IMR-90 (cell line): ENCODE measurements at regions not wholly inside any gene's neighbourhood (a gene's known extent, or its start where the extent isn't known, plus 50 kb on each side); places are given as distances from the start of the nearest gene placed in this dataset.

Experiments used
- ATAC-seq: fragments of 200-7000 bp; cut with Tn5 transposase; 2 replicates; pipeline ENCODE4 v1.9.1; 2020; ENCODE audit warnings: low read depth, mild to moderate bottlenecking, moderate library complexity
- BruUV-seq: library from RNA; stranded (reverse); fragments of 400-500 nt; replicated peaks from 2 replicates; lab custom pipeline; 2021; lab: Mats Ljungman, UMichigan
- CTCF ChIA-PET: fragments of 300-600 bp; formaldehyde crosslinking; extraction: SDS; loops from one replicate; lab custom pipeline; 2021; ENCODE audit warnings: antibody characterized with exemption; lab: Yijun Ruan, JAX
- POLR2A ChIA-PET: fragments of 300-600 bp; sonication (Branson Sonifier 250); formaldehyde crosslinking; loops from one replicate; lab custom pipeline; 2022; ENCODE audit warnings: antibody characterized with exemption; ENCODE audit not compliant: unreplicated experiment; lab: Charles Lee
- DNase-seq: peaks from one replicate; pipeline ENCODE4 v3.0.0; 2013
- H2AFZ ChIP-seq: replicated peaks from 2 replicates; pipeline ENCODE3; 2013; ENCODE audit warnings: low read length, mild to moderate bottlenecking; ENCODE audit not compliant: poor library complexity
- H2AK5ac ChIP-seq: 2 replicates; pipeline ENCODE4 v1.6.1; 2013; ENCODE audit warnings: low read depth, low read length, inconsistent platforms
- H2AK9ac ChIP-seq: replicated peaks from 2 replicates; pipeline ENCODE3; 2013; ENCODE audit warnings: mild to moderate bottlenecking, low read depth, low read length, moderate library complexity; ENCODE audit not compliant: poor library complexity
- H2BK120ac ChIP-seq: 2 replicates; pipeline ENCODE4 v1.6.1; 2013; ENCODE audit warnings: low read depth, low read length, inconsistent platforms
- H2BK15ac ChIP-seq: 3 replicates; pipeline ENCODE4 v1.6.1; 2013; ENCODE audit warnings: low read depth, low read length, inconsistent platforms
- H2BK20ac ChIP-seq: 2 replicates; pipeline ENCODE4 v1.6.1; 2013; ENCODE audit warnings: low read depth, mild to moderate bottlenecking, inconsistent platforms, low read length, moderate library complexity
- H2BK5ac ChIP-seq: 2 replicates; pipeline ENCODE4 v1.6.1; 2013; ENCODE audit warnings: mild to moderate bottlenecking, low read depth, low read length, inconsistent platforms; ENCODE audit not compliant: poor library complexity, severe bottlenecking
- H3K14ac ChIP-seq: replicated peaks from 2 replicates; pipeline ENCODE4 v1.6.1; 2013; ENCODE audit warnings: low read depth, low read length, inconsistent platforms
- H3K18ac ChIP-seq: 2 replicates; pipeline ENCODE4 v1.6.1; 2013; ENCODE audit warnings: low read depth, low read length, control low read depth
- H3K23ac ChIP-seq: 2 replicates; pipeline ENCODE4 v1.6.1; 2013; ENCODE audit warnings: low read depth, low read length, inconsistent platforms
- H3K27ac ChIP-seq: 2 replicates; pipeline ENCODE4 v1.5.1; 2013; ENCODE audit warnings: mild to moderate bottlenecking, control low read depth, low read length; ENCODE audit not compliant: insufficient read depth
- H3K27me3 ChIP-seq: 2 replicates; pipeline ENCODE4 v1.6.1; 2013; ENCODE audit warnings: low read length; ENCODE audit not compliant: control insufficient read depth, insufficient read depth
- H3K36me3 ChIP-seq: 2 replicates; pipeline ENCODE4 v1.6.1; 2013; ENCODE audit warnings: low read length, mixed read lengths; ENCODE audit not compliant: control insufficient read depth, insufficient read depth
- H3K4ac ChIP-seq: 2 replicates; pipeline ENCODE4 v1.6.1; 2013; ENCODE audit warnings: low read depth, low read length, inconsistent platforms
- H3K4me1 ChIP-seq: 2 replicates; pipeline ENCODE4 v1.6.1; 2013; ENCODE audit warnings: low read length, mixed read lengths; ENCODE audit not compliant: control insufficient read depth, insufficient read depth
- H3K4me2 ChIP-seq: 2 replicates; pipeline ENCODE4 v1.6.1; 2013; ENCODE audit warnings: low read depth, mild to moderate bottlenecking, control low read depth, low read length, moderate library complexity
- H3K4me3 ChIP-seq: 2 replicates; pipeline ENCODE4 v1.5.1; 2013; ENCODE audit warnings: low read depth, mild to moderate bottlenecking, control low read depth, low read length, moderate library complexity; ENCODE audit not compliant: insufficient read depth
- H3K56ac ChIP-seq: 2 replicates; pipeline ENCODE4 v1.6.1; 2013; ENCODE audit warnings: low read length, inconsistent platforms; ENCODE audit not compliant: insufficient read depth; ENCODE audit errors: extremely low read depth
- H3K79me1 ChIP-seq, 2 experiments: 2 replicates each; pipeline ENCODE4 v1.6.1; 2013; ENCODE audit warnings: low read length in 2 of 2, inconsistent platforms in 1 of 2, low read depth in 1 of 2
- H3K9ac ChIP-seq: 2 replicates; pipeline ENCODE4 v1.6.1; 2013; ENCODE audit warnings: low read depth, low read length, control low read depth
- H3K9me1 ChIP-seq: 2 replicates; pipeline ENCODE4 v1.6.1; 2013; ENCODE audit warnings: low read length, inconsistent platforms; ENCODE audit not compliant: insufficient read depth
- H3K9me3 ChIP-seq: 2 replicates; pipeline ENCODE4 v1.6.1; 2013; ENCODE audit warnings: low read length; ENCODE audit not compliant: control insufficient read depth, insufficient read depth
- H4K20me1 ChIP-seq: 2 replicates; pipeline ENCODE4 v1.6.1; 2013; ENCODE audit warnings: low read length, inconsistent platforms; ENCODE audit not compliant: insufficient read depth
- H4K5ac ChIP-seq: 2 replicates; pipeline ENCODE4 v1.6.1; 2013; ENCODE audit warnings: mild to moderate bottlenecking, low read depth, low read length, control low read depth
- H4K8ac ChIP-seq, 2 experiments: 2 replicates each; pipeline ENCODE4 v1.6.1; 2013; ENCODE audit warnings: low read depth in 2 of 2, low read length in 2 of 2, control low read depth in 1 of 2, inconsistent platforms in 1 of 2
- H4K91ac ChIP-seq: 2 replicates; pipeline ENCODE4 v1.6.1; 2013; ENCODE audit warnings: low read depth, low read length, inconsistent platforms; ENCODE audit not compliant: insufficient read depth
- BHLHE40 ChIP-seq: fragments of 150-350 bp; IDR thresholded peaks from 2 replicates; pipeline ENCODE4 v1.6.1; 2016; ENCODE audit warnings: mild to moderate bottlenecking, low read depth, low read length
- CEBPB ChIP-seq: IDR thresholded peaks from 2 replicates; pipeline ENCODE4 v1.6.1; 2012; ENCODE audit warnings: low read depth, low read length, improper control_type of control experiment
- CHD1 ChIP-seq: IDR thresholded peaks from 2 replicates; pipeline ENCODE4 v1.6.1; 2012; ENCODE audit warnings: low read depth, low read length, improper control_type of control experiment
- FOS ChIP-seq: fragments of 150-350 bp; IDR thresholded peaks from 2 replicates; pipeline ENCODE4 v1.6.1; 2016; ENCODE audit warnings: low read depth, low read length
- MAFK ChIP-seq: IDR thresholded peaks from 2 replicates; pipeline ENCODE4 v1.6.1; 2012; ENCODE audit warnings: low read depth, low read length, improper control_type of control experiment
- MAZ ChIP-seq: IDR thresholded peaks from 2 replicates; pipeline ENCODE4 v1.6.1; 2012; ENCODE audit warnings: low read depth, mild to moderate bottlenecking, low read length, improper control_type of control experiment, moderate library complexity, borderline replicate concordance
- MXI1 ChIP-seq: IDR thresholded peaks from 2 replicates; pipeline ENCODE4 v1.6.1; 2012; ENCODE audit warnings: low read depth, mild to moderate bottlenecking, low read length, moderate library complexity, borderline replicate concordance
- NFE2L2 ChIP-seq: fragments of 150-350 bp; IDR thresholded peaks from 2 replicates; pipeline ENCODE4 v1.6.1; 2016; ENCODE audit warnings: low read depth, mild to moderate bottlenecking, low read length
- POLR2A ChIP-seq: IDR thresholded peaks from 2 replicates; pipeline ENCODE4 v1.6.1; 2012; ENCODE audit warnings: mild to moderate bottlenecking, low read depth, low read length
- RAD21 ChIP-seq: IDR thresholded peaks from 2 replicates; pipeline ENCODE4 v1.6.1; 2012; ENCODE audit warnings: low read length, improper control_type of control experiment
- RCOR1 ChIP-seq: IDR thresholded peaks from 2 replicates; pipeline ENCODE4 v1.6.1; 2012; ENCODE audit warnings: mild to moderate bottlenecking, low read length, improper control_type of control experiment; ENCODE audit not compliant: insufficient replicate concordance
- SMC3 ChIP-seq: fragments of 150-350 bp; IDR thresholded peaks from 2 replicates; pipeline ENCODE4 v1.6.1; 2016; ENCODE audit warnings: low read depth, mild to moderate bottlenecking, antibody characterized with exemption, low read length, moderate library complexity
- WGBS, 2 experiments: methylation state at CpG; one replicate each; pipeline versions ENCODE4 v1.1.5 to v1.1.7; 2013; ENCODE audit warnings: missing lambda C conversion rate in 2 of 2; ENCODE audit not compliant: insufficient read length in 1 of 2; ENCODE audit errors: extremely low coverage in 2 of 2; 5-methylcytosine and 5-hydroxymethylcytosine counted together
- dilution Hi-C: fragments of 300-500 bp; cut with HindIII; formaldehyde crosslinking; loops from one replicate; pipeline ENCODE4 v1.14.3; 2018; ENCODE audit warnings: low sequenced_read_pairs; ENCODE audit not compliant: unreplicated experiment
- in situ Hi-C: fragments of 300-500 bp; cut with MboI; formaldehyde crosslinking; loops from 3 replicates; pipeline ENCODE4 v1.14.3; 2019; ENCODE audit warnings: low sequenced_read_pairs, inconsistent platforms, mixed read lengths
- intact Hi-C: fragments of 100-400 bp; cut with micrococcal nuclease; formaldehyde crosslinking; loops from 2 replicates; pipeline ENCODE4 v1.10.0; 2022
- TF ChIP-seq, protein P1 (sequence below): fragments of 150-350 bp; IDR thresholded peaks from 2 replicates; pipeline ENCODE4 v1.6.1; 2017; ENCODE audit warnings: mild to moderate bottlenecking, antibody characterized with exemption, low read length, low read depth
- TF ChIP-seq, protein P2 (sequence below): conservative IDR thresholded peaks from 2 replicates; pipeline ENCODE4 v1.5.1; 2012; ENCODE audit warnings: mild to moderate bottlenecking, low read depth, low read length, improper control_type of control experiment
- TF ChIP-seq, protein P3 (sequence below): fragments of 150-350 bp; IDR thresholded peaks from 2 replicates; pipeline ENCODE4 v1.6.1; 2016; ENCODE audit warnings: low read depth, mild to moderate bottlenecking, low read length, moderate library complexity, borderline replicate concordance

DNA sequence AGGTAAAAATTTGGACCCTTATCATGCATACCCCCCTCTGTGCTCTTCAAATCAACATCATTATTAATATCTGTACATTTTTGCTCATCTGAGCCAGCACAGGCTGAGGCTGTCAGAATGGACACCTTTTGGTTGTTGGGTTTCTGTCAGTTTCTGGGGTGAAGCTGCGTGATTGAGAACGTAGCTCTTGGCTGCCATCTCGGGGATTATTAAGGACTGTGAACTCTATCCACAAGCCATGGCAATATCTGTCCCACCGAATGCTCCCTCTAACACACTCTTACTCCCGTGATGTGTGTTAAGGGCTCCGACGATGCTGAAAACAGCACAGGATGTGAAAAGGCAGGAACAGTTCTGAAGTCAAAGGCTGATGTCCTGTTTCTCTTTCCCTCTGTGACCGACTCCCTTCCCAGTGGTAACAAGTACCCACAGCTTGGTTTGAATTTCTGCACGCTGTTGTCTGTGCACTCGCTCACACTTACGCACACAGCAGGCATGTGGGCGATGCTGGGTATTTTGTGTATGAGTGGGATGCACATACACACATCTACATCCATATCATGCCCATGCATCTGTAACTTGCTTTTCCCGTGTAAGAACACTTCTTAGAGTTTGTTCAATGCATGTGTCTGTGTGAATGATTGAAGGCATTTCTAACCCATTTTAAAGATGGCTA, 405.6 kb downstream of the TMEM121 start:
- no peak overlapping the region for H2AFZ ChIP-seq
- ATAC-seq (no peak), DNase-seq (no peak)
- no peak overlapping the region for H3K18ac ChIP-seq
- H3K27ac ChIP-seq: no peak overlapping the region
- no peak overlapping the region for H2AK5ac ChIP-seq
- H3K4me1 ChIP-seq: no peaks in the 10 kb centered on the region
- no peak overlapping the region for H3K56ac ChIP-seq
- H3K4me2 ChIP-seq: no peak overlapping the region
- dilution Hi-C loops: no loop called here
- H2BK20ac ChIP-seq: no peak overlapping the region
- 42% methylated on average over 3 of the region's 13 CpGs; no CpG with 5 or more reads in 1 of the 2 experiments for WGBS, 2 experiments
- no peak overlapping the region for H4K5ac ChIP-seq
- no peaks in the 10 kb centered on the region for H3K9me1 ChIP-seq
- no peak overlapping the region for H3K4me3 ChIP-seq
- H3K9me3 ChIP-seq: peaks cover 30% of the 10 kb centered on the region
- intact Hi-C loops: no loop called here
- H3K23ac ChIP-seq: no peak overlapping the region
- H2AK9ac ChIP-seq: no peak overlapping the region
- no peaks in the 10 kb centered on the region for H3K27me3 ChIP-seq
- no peak overlapping the region for H4K91ac ChIP-seq
- in situ Hi-C loops: no loop called here
- H3K4ac ChIP-seq: no peak overlapping the region
- H3K79me1 ChIP-seq: no peaks in the 10 kb centered on the region
- ChIA-PET POLR2A (no interaction called here), CTCF (no interaction called here)
- no peak overlapping the region for H2BK120ac ChIP-seq
- H2BK5ac ChIP-seq: no peak overlapping the region
- H3K9ac ChIP-seq: no peak overlapping the region
- H3K14ac ChIP-seq: no peak overlapping the region
- no peak overlapping the region for H2BK15ac ChIP-seq
- no peak overlapping the region for H4K8ac ChIP-seq
- BruUV-seq: no TSS peak
- H3K36me3 ChIP-seq: no peaks in the 10 kb centered on the region
- no peaks in the 10 kb centered on the region for H4K20me1 ChIP-seq
- no peak for TF ChIP-seq SMC3
- no peak for TF ChIP-seq MAFK
- no peak for TF ChIP-seq BHLHE40
- no peak for TF ChIP-seq POLR2A
- TF ChIP-seq, protein P1, sequence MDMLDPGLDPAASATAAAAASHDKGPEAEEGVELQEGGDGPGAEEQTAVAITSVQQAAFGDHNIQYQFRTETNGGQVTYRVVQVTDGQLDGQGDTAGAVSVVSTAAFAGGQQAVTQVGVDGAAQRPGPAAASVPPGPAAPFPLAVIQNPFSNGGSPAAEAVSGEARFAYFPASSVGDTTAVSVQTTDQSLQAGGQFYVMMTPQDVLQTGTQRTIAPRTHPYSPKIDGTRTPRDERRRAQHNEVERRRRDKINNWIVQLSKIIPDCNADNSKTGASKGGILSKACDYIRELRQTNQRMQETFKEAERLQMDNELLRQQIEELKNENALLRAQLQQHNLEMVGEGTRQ: no peak
- no peak for TF ChIP-seq FOS
- TF ChIP-seq, protein P2, sequence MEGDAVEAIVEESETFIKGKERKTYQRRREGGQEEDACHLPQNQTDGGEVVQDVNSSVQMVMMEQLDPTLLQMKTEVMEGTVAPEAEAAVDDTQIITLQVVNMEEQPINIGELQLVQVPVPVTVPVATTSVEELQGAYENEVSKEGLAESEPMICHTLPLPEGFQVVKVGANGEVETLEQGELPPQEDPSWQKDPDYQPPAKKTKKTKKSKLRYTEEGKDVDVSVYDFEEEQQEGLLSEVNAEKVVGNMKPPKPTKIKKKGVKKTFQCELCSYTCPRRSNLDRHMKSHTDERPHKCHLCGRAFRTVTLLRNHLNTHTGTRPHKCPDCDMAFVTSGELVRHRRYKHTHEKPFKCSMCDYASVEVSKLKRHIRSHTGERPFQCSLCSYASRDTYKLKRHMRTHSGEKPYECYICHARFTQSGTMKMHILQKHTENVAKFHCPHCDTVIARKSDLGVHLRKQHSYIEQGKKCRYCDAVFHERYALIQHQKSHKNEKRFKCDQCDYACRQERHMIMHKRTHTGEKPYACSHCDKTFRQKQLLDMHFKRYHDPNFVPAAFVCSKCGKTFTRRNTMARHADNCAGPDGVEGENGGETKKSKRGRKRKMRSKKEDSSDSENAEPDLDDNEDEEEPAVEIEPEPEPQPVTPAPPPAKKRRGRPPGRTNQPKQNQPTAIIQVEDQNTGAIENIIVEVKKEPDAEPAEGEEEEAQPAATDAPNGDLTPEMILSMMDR: no peak
- no peak for TF ChIP-seq RAD21
- TF ChIP-seq MAZ: no peak
- TF ChIP-seq CHD1: no peak
- TF ChIP-seq RCOR1: no peak
- TF ChIP-seq NFE2L2: no peak
- TF ChIP-seq, protein P3, sequence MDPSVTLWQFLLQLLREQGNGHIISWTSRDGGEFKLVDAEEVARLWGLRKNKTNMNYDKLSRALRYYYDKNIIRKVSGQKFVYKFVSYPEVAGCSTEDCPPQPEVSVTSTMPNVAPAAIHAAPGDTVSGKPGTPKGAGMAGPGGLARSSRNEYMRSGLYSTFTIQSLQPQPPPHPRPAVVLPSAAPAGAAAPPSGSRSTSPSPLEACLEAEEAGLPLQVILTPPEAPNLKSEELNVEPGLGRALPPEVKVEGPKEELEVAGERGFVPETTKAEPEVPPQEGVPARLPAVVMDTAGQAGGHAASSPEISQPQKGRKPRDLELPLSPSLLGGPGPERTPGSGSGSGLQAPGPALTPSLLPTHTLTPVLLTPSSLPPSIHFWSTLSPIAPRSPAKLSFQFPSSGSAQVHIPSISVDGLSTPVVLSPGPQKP: no peak
- no peak for TF ChIP-seq CEBPB
- TF ChIP-seq MXI1: no peak
